AG20443 (cell line): ENCODE measurements at regions not wholly inside any gene's neighbourhood (a gene's known extent, or its start where the extent isn't known, plus 50 kb on each side); places are given as distances from the start of the nearest gene placed in this dataset.
A peak's percentile ranks its signal among the peaks of the same experiment; 100 is the strongest.

Experiments
- DNase-seq: peaks from one replicate; pipeline ENCODE4 v3.0.0; 2012; ENCODE audit warnings: low spot score, mixed read lengths

DNA sequence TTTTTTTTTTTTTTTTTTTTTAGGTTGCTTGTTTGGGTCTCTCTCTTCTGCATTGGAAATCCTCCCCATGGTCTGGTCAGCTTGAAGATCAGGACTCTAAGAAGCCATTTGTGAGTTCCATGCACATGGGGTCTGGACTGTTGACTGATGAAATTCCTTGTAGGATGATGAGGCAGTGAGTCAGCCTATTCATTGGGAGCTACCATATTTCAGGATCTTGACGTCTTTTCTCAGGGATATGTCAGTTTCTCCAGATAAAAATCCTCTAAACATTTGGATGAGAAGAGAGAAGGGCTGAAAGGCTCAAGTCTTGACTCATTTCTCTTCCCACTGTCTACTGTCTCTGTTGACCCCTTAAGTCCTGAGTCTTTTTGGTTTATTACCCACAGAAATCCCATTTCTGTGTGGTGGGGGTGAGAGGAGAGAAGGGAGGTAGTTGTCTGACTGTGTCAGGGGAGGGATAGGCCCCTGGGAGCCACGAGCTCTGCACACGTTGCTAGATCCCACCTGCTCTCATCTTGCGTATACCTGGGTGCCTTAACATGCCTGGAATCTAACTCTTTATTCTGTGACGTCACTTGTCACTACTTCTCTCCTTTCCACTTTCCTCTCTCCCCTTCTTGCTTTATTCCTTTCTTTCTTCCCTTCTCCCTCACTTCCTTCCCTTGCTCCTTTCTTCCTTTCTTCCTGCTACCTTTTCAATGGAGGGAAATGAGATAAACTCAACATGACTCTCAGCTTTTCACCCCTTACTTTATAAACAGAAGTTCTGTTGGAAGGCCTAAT is 333.1 kb upstream of the XYLT1 start:
- DNase-seq = peak; percentile 66

DNA sequence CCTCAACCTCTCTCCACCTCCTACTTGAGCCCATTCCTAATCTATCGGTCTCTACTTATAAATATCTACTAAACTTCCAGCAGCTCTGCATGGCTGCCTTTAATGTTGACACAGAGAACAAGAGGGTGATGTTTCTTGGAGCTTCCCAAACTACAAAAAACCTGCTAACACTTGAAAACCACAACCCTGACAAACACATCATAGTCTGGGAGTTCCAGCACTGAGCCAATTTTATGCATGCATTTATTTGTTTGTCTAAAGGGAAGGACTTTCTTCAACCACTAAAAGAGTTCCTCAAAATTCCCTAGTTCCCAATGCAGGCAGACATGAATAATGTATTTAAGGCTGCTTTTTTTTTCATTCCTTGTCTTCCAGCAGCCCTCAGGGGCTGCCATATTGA is 331.8 kb upstream of the XYLT1 start:
- no peak for DNase-seq

DNA sequence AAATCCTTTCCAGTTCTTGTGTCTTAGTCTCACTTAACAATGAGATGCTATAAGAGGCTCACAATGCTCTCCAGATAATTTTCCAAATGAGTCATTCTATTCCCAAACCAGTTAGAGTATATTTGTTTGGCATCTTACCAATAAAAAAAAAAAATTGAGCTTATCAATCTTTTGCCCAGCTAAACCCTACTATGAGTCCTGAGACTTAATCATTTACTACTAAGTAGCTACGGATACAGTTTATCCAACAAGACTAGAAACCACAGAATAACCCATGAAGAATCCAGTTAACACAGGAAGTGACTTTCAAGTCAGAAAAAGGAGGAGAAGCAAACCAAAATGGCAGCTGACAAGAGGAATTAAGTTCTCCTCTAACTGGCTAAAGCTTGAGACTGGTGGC is 330.3 kb upstream of the XYLT1 start:
- DNase-seq = no peak

DNA sequence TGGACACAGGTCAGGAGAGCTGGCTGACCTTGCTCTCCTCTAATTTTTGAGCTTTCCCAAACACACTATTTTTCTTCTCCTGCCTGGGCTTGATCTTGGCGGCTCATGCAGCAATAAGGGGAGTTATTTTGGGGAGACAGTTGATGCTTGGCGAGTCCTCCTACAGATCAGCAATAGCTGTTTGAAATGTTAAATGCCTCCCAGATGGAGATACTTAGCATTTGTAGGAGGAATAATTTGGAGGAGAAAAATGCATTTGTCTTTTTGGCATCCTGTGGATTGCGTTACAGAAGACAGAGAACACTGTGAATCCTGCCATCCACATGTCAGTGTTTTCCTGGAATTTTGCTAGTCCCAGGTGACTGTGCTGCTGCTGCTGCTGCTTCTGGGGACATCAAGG is 328.0 kb upstream of the XYLT1 start:
- no peak for DNase-seq

DNA sequence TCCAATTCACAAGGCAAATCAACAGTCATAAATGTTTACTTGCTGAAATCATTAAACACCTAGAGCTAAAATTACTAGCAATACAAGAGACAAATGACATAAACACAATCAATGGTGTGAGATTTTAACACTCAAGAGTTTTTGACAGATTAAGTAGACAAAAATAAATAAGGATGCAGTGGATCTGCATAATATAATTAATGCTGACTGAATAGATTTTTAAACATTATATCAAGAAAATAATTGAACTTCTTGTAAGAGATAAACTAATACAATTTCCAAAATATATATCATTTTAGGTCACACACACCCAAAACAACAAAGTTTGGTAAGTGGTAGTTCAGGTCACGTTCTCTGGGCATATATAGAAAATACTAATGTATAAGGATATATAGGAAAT is 322.6 kb upstream of the XYLT1 start:
- DNase-seq = no peak

DNA sequence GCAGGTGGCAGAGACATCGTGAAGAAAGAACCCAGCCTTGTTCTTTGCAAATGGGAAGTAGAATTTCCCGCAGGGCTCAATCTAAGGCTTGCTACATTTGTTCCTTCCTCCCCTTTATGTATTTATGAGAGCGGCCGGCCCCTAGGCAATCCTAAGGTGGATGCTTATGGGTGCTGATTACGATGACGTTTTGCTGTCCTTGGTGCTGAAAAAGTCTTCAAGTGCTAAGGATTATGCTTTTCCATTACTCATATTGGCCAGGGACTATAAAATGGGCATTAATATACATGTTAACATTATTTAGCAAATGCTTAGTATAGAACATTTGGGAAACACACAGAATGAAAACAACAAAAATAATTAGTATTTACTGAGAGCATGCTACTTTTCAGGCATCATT is 313.3 kb upstream of the XYLT1 start:
- DNase-seq = peak; percentile 30

DNA sequence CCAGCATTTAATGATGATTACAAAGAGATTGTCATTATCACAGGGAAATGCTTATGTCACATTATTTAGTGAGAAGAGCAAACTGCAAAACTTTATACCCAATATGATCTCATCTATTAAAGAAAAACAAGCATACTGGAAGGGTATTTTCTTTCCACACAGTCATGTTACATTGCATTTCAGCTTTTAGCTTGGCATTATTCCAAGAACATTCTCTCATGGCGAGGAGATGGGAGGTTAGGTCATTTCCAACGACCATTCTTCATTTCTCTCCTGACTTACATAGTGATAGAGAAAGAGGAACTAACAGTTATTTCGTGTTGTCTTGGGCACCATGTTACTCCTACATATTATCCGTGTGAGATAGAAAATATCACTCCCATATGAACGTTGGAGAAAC is 309.4 kb upstream of the XYLT1 start:
- DNase-seq = no peak

DNA sequence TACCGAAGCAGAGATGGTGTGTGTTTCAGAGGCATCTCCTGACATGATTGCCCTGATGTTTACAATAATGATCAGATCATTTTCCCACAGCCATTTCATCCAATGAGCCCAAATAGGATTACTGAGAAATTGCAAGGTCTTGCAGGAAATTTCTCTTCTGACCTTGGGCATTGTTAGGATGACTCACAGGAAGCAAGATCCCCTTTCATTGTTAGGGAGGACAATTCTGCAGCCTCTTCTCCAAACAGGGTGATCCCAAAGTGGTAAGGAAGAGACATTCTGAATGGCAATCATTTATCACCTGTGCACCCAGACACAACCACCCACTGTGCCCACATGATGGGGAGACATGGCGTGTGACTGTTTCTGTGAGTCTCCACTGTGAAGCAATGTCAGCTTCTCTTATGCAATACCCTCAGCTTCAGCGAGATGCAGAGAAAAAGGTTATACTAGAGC is 306.7 kb upstream of the XYLT1 start:
- DNase-seq = peak; percentile 37

DNA sequence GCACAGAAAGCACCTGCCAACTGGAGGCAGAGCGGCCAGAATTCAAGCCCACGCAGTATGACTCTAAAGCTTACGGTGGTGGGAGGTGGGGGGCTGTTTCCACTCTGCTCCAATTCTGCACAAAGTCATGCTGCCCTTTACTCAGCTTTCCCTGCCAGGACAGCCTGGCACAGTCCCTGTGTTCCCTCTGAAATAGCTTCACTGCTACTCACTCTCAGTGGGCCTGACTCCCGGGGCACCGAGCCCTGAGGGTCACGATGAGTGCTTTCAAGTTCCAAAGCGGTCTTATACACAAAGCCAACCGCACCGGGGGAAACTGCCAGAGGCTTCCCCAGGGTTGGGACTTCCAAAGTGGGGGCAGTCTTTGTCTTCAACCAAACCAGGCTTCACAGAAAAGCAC is 306.1 kb upstream of the XYLT1 start:
- DNase-seq = no peak

DNA sequence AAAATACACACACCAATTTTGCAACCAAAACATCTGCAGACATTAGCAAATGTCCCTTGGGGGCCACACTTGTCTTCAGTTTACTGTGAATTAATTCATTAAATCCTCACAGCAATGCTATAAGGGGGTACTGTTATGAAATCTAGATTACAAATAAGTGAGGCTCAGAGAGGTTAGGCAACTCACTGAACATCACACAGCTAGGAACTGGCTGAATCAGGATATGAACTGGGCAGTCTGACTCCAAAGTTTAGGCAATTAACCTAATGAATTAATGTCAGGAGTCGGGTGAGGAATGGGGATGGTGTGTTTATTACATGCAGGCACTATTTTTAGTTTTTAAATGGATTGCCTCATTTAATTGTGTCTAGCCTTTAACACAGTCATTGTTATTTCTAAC is 305.7 kb upstream of the XYLT1 start:
- no peak for DNase-seq

DNA sequence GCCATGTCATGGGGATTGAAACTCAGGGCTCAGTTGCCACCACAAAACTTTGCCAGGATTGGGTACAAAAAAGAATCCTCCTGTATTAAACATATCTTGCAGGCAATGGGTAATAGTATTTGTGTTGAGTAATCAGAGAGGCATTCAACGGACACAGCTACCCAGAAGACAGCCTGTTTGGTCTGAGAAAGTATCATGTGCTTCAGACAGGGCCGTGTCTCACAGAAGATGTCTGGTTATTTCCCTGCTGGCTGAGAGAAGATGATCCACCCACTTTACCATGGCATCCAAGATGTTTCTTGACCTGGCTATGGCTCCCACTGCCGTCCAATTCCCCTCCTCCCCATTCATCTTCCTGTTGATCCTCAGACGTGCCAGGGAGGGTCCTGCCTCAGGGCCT is 304.3 kb upstream of the XYLT1 start:
- peak; percentile 53 for DNase-seq

DNA sequence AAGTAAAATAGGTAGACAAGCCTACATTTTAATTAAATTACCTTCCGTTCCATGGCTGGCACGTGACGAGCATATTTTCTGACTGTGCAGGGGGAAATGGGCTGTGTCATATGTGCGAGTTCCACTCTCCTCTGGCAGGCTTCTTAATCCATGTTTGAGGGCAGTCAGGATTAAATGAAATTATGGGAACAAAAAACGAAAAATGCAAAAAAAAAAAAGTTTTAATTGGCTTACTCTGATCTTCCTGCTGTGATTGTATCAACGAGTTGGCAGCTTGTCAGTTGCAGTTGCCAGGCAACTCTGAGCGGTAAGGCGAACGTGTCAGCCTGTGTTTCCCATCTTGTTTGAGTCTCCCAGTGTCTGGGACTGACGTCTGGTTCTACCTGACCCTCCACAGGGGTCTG is 302.9 kb upstream of the XYLT1 start:
- DNase-seq = peak; percentile 47

DNA sequence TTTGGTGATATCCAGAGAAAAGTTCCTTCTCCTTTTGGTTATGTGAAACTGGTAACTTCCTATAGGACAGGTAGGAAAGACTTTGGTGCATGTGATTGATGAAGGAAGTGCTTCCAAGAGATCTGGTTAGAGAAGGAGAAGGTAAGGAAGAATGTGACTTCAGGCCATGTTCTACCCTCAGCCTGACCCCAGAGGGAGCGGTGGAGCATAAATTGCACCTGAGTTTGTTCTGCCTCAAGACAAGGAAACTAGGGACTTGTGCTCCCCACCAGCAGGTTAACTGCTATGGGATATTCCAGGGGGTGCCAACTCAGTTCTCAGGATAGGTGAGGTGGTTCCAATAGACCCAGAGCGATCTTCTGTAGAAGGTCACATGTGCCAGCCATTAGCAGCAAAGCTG is 299.3 kb upstream of the XYLT1 start:
- no peak for DNase-seq

DNA sequence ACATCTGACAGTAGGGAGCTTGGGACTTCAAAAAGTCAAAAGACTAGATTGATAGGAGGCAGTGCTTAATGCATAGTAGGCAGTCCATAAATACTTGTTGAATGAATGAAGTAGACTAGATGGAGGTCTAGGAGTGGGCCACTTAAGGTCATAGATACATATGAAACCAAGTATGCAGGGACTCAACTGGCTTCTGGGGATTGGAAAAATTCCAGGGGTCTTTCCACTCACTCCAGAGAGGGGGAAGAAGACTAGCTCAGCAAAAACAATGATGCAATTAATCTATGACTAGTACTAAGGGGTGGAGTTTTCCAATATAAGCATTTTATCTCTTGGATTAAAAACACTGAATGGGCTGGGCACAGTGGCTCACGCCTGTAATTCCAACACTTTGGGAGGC is 298.3 kb upstream of the XYLT1 start:
- no peak for DNase-seq

DNA sequence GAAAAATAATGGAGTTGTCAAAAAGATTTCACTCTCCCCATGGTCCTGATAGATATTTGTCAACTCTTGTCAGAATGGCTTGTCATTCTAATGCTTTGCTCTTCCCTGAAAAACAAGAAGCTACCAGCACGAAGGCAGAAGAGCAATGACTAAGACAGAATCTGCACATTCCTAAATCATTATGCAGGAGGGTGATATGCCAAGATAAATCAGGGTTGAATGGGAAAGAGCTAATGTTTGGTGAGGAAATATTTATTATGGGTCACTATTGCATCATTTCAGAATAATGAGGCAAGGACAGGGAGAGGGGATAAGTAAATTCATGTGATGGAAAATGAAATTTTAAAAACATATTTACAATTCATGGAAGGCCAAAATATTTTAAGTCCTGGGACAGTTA is 297.5 kb upstream of the XYLT1 start:
- DNase-seq = peak; percentile 85

DNA sequence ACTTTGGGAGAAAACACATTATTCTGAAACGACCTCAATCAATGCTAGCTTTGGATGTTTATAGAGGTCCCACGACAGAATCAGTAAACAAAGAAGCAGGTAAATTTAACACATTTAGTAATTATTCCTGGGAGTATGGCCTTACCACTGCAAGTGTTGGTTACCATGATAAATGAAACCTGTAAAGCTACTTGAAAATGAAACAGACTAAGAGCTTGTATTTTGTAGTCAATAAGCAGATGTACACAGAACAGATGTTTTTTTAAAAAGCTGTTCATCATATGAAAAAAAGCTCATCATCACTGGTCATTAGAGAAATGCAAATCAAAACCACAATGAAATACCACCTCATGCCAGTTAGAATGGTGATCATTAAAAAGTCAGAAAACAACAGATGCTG is 295.3 kb upstream of the XYLT1 start:
- no peak for DNase-seq

DNA sequence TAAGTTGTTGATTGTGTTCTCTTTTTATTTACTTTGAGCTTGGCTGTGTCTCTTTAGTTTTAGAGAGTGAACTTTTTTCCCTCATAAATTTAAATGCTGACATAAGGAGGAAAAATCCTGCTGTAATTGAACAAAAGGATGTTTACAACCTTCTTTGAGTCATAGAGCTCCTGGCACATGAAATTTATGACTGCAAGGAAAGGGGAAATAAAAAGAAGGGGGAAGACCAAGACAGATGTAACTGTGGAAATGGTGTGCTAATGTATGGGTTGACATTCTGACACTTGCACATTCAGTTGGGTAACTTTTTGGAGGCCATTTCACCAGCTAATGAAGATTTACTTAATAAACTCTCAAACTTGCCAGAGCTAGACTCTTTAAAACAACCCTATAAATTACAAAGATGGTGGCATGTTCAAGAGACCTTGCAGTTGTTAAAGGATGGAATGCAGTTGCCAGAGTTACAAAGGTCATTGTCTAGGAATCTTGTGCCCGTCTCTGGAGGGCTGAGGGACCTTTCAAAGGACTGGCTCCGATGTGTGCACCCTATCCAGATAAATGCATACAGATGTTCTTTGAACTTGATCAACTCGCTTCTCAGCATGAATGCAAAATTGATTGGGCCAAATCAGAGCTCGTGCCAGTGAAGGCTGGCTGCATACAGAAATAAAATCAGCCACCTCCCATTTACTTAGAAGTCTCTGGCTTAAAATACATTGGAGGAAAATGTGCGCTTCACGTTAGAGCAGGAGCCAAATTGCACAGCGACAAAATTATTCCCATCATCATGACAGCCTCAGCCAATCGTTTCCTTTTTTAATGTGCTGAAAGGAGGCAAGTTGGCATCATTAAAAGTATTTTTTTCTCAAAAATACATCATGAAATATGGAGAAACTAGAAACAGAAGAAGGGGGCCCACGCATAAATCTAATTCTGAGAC is 289.0 kb upstream of the XYLT1 start:
- no peak for DNase-seq

DNA sequence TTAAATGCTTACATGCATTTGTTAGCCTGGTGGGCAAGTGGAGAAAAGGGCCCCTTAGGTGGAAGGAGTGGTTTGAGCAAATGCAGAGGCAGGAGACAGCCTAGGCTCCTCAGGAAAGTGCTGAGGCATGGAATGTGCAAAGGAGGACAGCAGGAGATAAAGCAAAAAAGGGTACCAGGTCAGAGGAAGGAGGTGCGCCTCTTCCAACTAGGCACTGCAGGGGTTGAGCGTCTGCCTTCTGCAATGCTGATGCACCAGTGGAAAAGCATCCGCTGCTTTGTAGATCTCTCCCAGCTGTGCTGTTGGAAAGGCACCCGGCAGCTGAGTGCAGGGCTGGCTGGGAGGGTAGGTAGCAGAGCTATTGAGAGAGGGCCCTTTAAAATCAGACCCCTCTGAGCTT is 287.0 kb upstream of the XYLT1 start:
- no peak for DNase-seq

DNA sequence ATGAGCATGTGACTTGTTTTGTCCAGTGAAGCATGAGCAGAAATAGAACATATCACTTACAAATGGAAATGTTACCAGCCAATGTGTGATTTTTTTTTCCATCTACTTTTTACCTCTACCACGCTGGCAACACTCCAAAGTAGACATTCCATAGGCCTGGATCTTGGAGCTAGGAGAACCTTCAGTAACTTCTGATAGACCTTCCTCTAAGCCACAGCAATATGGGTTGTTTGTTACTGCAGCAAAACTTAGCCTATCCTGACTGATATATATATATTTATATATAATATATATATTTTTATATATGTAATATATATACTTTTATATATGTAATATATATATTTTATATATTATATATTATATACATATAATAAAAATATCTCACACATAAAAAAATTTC is 284.4 kb upstream of the XYLT1 start:
- DNase-seq = no peak

DNA sequence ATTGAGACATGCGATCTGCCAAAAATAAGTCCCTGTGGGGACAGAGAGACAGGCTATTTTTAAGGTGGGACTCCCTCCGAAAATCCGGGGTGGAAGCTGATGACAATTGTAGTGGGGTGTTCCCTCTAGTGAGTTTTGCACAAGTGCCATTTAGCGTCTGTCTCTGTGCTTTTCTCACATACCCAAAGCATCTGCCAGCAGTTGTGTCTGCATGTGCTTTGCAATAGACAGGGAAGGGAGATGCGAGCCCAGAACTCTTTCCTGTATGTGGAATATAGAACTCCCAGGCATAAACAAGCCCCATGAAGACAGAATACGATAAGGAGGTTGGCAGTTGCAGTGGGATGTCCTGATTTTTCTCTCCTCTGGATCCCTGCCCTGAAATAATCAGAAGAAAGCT is 282.7 kb upstream of the XYLT1 start:
- no peak for DNase-seq

DNA sequence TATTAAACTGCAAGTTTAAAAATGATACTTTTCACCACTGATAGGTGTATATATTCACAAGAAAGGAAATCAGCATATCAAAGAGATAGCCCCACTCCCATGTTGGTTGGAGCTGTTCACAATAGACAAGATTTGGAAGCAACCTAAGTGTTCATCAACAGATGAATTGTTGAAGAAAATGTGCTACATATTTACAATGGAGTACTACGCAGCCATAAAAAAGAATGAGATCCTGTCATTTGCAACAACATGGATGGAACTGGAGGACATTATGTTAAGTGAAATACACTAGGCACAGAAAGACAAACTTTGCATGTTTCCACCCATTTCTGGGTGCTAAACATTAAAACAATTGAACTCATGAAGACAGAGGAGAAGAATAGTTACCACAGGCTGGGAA is 278.9 kb upstream of the XYLT1 start:
- no peak for DNase-seq

DNA sequence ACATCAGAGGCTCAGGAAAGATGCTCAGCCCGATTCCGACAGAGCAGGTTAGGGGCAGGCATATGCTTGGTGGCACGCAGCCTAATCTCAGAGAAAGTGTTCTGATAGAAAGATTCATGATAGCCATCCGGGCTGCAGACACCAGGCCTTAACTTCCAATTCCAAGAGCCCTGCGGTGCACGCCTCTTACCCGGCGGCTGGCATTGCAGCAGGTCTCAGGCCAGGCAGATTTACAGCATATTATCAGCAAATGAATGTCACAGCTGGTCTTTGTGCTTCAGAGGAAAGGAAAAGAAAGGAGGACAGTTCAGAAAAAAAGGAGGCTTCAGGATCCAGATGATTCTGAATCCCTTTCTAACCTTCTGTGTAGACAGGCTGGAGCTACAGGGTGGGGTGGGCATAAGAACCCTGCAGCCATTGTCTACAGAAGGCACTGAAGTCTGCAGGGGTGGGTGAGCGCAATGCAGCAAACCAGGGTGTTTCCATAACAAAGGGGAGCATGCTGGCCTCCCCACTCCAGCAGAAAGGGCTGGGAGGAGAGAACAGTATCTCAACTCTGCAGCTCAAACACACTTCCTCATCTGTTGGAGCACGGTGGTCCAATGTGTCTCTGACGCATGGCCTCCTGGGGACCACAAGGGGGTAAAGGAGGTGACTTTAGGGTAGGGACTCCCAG is 277.4 kb upstream of the XYLT1 start:
- DNase-seq = no peak
